Uterus (tissue), 3 donors: ENCODE measurements at regions not wholly inside any gene's neighbourhood (a gene's known extent, or its start where the extent isn't known, plus 50 kb on each side); places are given as distances from the start of the nearest gene placed in this dataset.

Source experiments
- DNase-seq, 2 donors: peaks; one replicate each; pipeline ENCODE4 v3.0.0-alpha.2; 2019 to 2020
- H3K27ac ChIP-seq, 2 donors: fragments of 200-600 bp; sonication (generic); 1 replicate in 1 of 2; 2 replicates in 1 of 2; pipeline ENCODE4 v1.5.1; 2016 to 2018
- H3K27me3 ChIP-seq, 2 donors: fragments of 200-600 bp; sonication (generic); one replicate each; pipeline ENCODE4 v1.5.1; 2018 to 2019; ENCODE audit warnings: control low read depth in 1 of 2
- H3K36me3 ChIP-seq, 2 donors: fragments of 200-600 bp; sonication (generic); one replicate each; pipeline ENCODE4 v1.5.1; 2019; ENCODE audit warnings: control low read depth in 1 of 2
- H3K4me1 ChIP-seq, 2 donors: fragments of 200-600 bp; sonication (generic); one replicate each; pipeline ENCODE4 v1.5.1; 2018 to 2019; ENCODE audit warnings: control low read depth in 1 of 2
- H3K4me3 ChIP-seq, 2 donors: fragments of 200-600 bp; sonication (generic); 1 replicate in 1 of 2; 2 replicates in 1 of 2; pipeline ENCODE4 v1.5.1; 2018 to 2019; ENCODE audit warnings: mild to moderate bottlenecking in 1 of 2
- H3K9me3 ChIP-seq, 2 donors: fragments of 200-600 bp; sonication (generic); one replicate each; pipeline ENCODE4 v1.5.1; 2019; ENCODE audit warnings: control low read depth in 1 of 2
- CTCF ChIP-seq, 4 experiments: fragments of 200-600 bp in 2 of 4; fragments of 450-650 bp in 2 of 4; sonication (generic) in 2 of 4; IDR thresholded peaks; one replicate each; pipeline ENCODE4 v1.5.1; 2016 to 2019; ENCODE audit warnings: antibody characterized with exemption in 4 of 4, mild to moderate bottlenecking in 2 of 4, moderate library complexity in 1 of 4
- POLR2A ChIP-seq, 2 donors: fragments of 450-650 bp; IDR thresholded peaks; one replicate each; pipeline ENCODE4 v1.6.1; 2016; ENCODE audit warnings: antibody characterized with exemption in 2 of 2, mild to moderate bottlenecking in 1 of 2, moderate library complexity in 1 of 2
- intact Hi-C: fragments of 100-400 bp; cut with DNase I; formaldehyde crosslinking; loops from one replicate; pipeline ENCODE4 v1.15.1; 2023; ENCODE audit warnings: low total_unique reads
- donor health status: DM: yes; HTN: yes; CAD: no.

- Histone ChIP-seq H3K27me3 (no peaks in the 10 kb centered on the region), H3K4me3 (no peak overlapping the region), H3K9me3 (no peaks in the 10 kb centered on the region), H3K27ac (no peak overlapping the region), H3K36me3 (no peaks in the 10 kb centered on the region), H3K4me1 (no peaks in the 10 kb centered on the region)
- no peak for DNase-seq
- no peak for TF ChIP-seq POLR2A (IDR thresholded peaks at IDR 0.05)
- TF ChIP-seq CTCF (IDR thresholded peaks at IDR 0.05), result no peak
- intact Hi-C loops, result no loop called here
Measured at GRCh38 chr9:73349476-73349875, 197.8 kb downstream of the ANXA1 start.

DNA sequence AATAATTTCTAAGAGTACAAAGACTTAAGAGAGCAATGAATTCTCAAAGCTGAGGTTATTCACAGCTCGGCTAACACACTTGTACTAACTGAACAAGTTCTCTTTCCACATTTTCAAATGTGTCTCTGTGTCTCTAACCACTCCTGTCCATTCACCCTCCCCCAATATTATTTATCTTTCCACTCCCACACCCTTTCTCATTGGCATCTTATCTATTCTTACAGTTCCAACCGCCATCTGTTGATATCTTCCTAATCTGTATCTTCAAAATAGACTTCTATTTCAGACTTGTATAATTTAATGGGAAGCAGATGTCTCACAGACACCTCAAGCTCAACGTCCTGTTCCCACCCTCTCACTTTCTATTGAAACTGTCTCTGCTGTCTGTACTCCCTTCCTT, 205.9 kb downstream of the ANXA1 start:
- TF ChIP-seq CTCF (IDR thresholded peaks at IDR 0.05) (no peak), POLR2A (IDR thresholded peaks at IDR 0.05) (no peak)
- no peak overlapping the region for H3K4me3 ChIP-seq
- no peaks in the 10 kb centered on the region for H3K27me3 ChIP-seq
- no peak for DNase-seq
- no peaks in the 10 kb centered on the region for H3K4me1 ChIP-seq
- intact Hi-C loops, result no loop called here
- H3K9me3 ChIP-seq, result no peaks in the 10 kb centered on the region
- no peak overlapping the region for H3K27ac ChIP-seq
- H3K36me3 ChIP-seq, result no peaks in the 10 kb centered on the region

GRCh38 chr9:73370053-73370452, 218.4 kb downstream of the ANXA1 start:
- intact Hi-C loops, result no loop called here
- no peaks in the 10 kb centered on the region for H3K27me3 ChIP-seq
- no peak overlapping the region for H3K4me3 ChIP-seq
- no peak for TF ChIP-seq CTCF (IDR thresholded peaks at IDR 0.05)
- TF ChIP-seq POLR2A (IDR thresholded peaks at IDR 0.05), result no peak
- no peaks in the 10 kb centered on the region for H3K4me1 ChIP-seq
- no peaks in the 10 kb centered on the region for H3K36me3 ChIP-seq
- no peak for DNase-seq
- no peaks in the 10 kb centered on the region for H3K9me3 ChIP-seq
- no peak overlapping the region for H3K27ac ChIP-seq

DNA sequence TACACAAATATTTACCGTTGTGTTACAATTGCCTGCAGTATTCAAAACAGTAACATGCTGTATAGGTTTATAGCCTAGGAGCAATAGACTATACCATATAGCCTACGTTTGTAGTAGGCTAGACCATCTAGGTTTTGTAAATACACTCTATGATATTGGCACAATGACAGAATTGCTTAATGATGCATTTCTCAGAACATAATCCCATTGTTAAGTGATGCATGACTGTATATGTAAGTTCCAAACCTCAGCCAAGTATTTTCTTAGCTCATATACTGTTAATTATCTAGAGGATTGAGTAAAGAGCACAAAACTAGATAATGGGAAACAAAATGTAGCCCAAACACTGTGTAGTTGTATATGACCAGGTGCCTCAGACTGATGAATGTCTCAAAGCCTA, 220.1 kb downstream of the ANXA1 start:
- Histone ChIP-seq H3K4me3 (no peak overlapping the region), H3K9me3 (no peaks in the 10 kb centered on the region), H3K27ac (no peak overlapping the region), H3K27me3 (no peaks in the 10 kb centered on the region), H3K4me1 (no peaks in the 10 kb centered on the region), H3K36me3 (no peaks in the 10 kb centered on the region)
- TF ChIP-seq POLR2A (IDR thresholded peaks at IDR 0.05) (no peak), CTCF (IDR thresholded peaks at IDR 0.05) (no peak)
- intact Hi-C loops, result no loop called here
- no peak for DNase-seq

GRCh38 chr9:73380411-73380810, 228.7 kb downstream of the ANXA1 start:
- H3K27ac ChIP-seq, result no peak overlapping the region
- H3K4me3 ChIP-seq, result no peak overlapping the region
- no peak for DNase-seq
- no peaks in the 10 kb centered on the region for H3K9me3 ChIP-seq
- intact Hi-C loops, result no loop called here
- H3K36me3 ChIP-seq, result no peaks in the 10 kb centered on the region
- no peaks in the 10 kb centered on the region for H3K27me3 ChIP-seq
- TF ChIP-seq CTCF (IDR thresholded peaks at IDR 0.05) (no peak), POLR2A (IDR thresholded peaks at IDR 0.05) (no peak)
- H3K4me1 ChIP-seq, result no peaks in the 10 kb centered on the region
